ENCODE measurements at regions not wholly inside any gene's neighbourhood (a gene's known extent, or its start where the extent isn't known, plus 50 kb on each side); places are given as distances from the start of the nearest gene placed in this dataset.

DNA sequence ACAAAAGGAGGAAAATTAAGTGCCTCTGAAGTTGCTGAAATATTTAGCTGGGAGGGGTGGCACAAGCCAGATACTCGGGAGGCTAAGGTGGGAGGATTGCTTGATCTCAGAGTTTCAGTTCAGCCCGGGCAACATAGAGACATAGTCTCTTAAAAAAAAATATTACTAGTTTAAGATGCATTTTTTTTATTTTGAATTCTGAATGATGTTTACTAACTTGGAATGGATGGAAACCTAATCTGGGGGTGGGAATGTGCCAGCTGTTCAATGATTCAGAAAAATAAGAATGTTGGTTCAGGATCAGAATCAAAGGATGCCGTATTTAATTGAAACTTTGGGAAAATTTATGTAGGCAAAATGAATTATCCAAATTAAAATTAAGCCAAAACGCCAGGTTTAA is 167.2 kb upstream of the ANK2 start:
- DNase-seq (ENCODE audit: low read depth), result no peak
- H3K4me3 ChIP-seq (ENCODE audit: low read depth, low read length), result no peak overlapping the region

DNA sequence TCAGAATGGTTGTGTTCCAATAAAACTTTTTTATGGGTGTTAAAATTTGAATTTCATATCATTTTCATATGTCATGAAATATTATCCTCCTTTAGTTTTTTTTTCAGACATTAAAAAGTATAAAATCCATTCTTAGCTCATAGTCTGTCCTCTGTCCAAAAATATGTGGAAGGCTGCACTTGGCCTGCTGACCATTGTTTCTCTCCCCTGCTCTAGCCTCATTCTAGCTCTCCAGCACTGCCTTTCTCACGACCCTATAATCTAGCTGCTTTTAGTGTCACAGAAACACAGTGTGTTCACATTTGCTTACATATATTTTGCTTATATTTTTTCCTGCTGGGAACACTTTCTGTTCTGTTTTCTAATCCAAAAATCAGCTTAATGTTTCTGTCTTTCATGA is 165.0 kb upstream of the ANK2 start:
- DNase-seq (ENCODE audit: low read depth), result no peak

DNA sequence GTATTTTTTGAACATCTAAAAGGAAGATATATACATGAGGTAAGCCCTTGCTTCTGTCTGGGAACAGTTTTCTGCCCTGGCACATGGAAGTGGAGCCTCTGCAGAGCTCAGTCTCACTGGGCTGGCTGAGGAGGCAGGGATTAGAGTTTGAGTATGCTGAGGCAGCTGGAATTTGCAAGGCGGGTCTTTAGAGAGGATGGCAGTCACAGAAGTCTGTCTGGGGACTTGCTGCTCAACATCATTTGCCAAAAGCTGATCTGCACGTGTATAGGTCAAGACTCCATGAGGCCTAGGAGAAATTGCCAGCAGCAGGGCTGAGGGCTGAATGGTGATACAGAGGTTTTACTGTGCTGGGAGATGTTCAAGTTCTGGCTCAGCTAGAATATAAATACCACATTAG is 163.6 kb upstream of the ANK2 start:
- H3K4me3 ChIP-seq (ENCODE audit: low read depth, low read length), result no peak overlapping the region

More for the DNA sequence above, 165.0 kb upstream of the ANK2 start:
- H3K4me3 ChIP-seq (ENCODE audit: low read depth, low read length), result no peak overlapping the region

DNA sequence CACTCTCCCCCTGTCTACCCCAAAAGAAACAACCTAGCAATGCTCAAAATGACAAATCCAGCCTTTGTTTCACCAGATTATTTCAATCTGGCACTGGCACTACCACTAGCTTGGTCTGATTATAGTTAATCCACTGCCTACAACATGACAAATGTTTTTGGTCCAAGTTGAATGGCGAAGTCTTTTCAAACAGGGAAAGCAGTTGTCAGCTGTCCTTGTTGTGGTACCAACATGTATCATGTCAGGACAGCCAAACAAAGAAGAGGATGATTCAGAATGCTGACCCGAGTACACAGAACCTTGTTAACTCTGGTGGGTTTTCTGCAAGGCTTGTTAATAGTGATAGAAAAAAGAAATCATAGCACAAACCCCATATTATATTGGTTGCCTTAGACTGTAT is 160.8 kb upstream of the ANK2 start:
- DNase-seq (ENCODE audit: low read depth), result peak; percentile 18
- no peak overlapping the region for H3K4me3 ChIP-seq (ENCODE audit: low read depth, low read length)

More for the DNA sequence above, 163.6 kb upstream of the ANK2 start:
- no peak for DNase-seq (ENCODE audit: low read depth)

DNA sequence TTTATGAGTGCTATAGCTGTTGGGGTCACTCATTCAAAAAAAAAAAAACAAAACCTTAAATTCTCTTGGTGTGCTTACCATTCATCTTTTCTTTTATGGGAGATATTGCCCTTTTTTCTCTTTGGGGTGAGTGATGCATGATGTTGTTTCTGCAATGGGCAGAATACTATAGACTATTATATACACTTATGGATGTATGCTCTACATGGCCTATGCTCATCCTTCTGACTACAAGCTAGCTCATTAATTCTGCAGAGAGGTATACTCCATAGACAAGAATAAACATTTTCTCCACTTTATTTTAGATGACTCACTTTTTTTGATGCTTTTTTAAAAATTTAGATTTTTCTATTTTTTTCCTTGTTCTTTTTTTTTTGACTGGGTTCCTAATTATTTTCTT is 160.3 kb upstream of the ANK2 start:
- no peak for DNase-seq (ENCODE audit: low read depth)
- H3K4me3 ChIP-seq (ENCODE audit: low read depth, low read length), result peak overlapping the region; percentile 7

DNA sequence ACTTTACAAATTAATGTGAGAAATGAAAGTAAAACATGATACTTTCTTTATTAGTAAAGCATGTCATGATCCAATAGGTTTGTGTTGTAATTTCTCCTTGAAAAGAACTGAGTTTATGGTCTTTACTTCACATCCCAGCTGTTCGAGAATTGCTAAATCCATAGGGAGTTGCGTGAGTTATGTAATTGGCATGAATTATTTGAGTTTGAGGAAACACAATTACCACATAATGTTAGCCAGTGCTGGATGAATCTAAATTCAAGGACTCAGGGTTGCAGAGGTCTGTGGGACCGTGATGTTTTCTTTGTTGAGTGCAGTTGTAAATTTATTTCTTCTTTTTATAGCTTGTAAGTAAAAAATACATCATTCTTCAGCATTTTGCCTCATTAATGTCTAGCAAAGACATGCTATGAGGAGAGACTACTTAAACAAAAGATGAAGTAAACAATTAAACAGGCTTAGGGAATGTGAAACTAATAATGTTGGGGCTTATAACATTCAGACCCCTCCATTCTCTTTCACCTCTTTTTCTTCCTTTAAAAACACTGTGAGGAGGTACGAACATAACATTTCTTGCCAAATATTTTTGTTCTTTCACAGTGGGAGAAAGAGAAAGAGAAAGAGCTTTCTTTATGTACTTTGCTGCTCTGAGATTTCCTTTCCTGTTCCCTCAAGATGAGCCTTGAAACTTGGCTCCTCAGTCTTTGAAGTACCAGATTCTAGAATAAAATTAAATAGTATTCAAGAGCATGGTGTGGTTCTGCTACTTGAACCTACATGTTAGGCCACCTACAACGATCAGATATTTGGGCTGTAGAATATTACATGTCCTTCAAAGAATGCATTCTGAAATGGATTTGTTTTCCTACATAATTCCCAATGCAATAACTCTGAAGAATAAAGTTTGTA is 159.6 kb upstream of the ANK2 start:
- H3K4me3 ChIP-seq (ENCODE audit: low read depth, low read length), result peak overlapping the region; percentile 37
- DNase-seq (ENCODE audit: low read depth), result peak; percentile 95

DNA sequence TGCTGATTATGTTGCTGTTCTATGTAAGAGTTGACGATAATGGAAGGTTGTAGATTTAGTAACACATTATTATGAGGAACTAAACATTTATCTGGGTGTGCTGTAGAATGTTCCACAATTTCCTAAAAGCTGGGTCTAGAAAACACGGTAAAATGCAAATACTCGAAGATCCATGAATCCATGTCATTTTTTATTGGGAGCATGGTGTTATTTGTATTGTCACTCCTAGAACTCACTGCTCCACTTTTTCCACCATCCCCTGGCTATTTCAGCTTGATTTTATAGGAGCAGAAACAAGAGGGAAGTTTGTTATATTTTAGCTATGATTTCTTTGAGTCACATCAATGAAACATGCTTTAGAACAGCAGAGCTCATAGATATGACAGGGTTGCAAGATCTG is 155.0 kb upstream of the ANK2 start:
- no peak for DNase-seq (ENCODE audit: low read depth)
- no peak overlapping the region for H3K4me3 ChIP-seq (ENCODE audit: low read depth, low read length)

DNA sequence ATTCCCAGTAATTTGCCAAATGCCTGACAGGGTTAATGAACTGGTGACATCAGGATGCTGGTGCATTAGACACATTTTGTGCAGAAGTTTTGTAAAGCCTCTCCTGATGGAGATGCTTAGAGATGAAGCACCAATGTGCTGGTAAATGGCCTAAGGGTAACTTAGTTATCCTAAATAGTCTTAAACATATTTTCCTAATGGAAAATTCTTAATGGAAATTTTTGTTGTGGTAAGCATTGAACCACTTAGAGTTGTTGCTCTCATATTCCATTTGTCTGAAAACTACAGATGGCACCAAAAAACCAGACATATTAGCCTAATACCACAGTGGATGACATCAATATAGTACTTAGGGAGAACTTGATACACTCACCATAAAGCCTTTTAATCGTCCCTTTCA is 154.5 kb upstream of the ANK2 start:
- DNase-seq (ENCODE audit: low read depth), result no peak
- H3K4me3 ChIP-seq (ENCODE audit: low read depth, low read length), result no peak overlapping the region

DNA sequence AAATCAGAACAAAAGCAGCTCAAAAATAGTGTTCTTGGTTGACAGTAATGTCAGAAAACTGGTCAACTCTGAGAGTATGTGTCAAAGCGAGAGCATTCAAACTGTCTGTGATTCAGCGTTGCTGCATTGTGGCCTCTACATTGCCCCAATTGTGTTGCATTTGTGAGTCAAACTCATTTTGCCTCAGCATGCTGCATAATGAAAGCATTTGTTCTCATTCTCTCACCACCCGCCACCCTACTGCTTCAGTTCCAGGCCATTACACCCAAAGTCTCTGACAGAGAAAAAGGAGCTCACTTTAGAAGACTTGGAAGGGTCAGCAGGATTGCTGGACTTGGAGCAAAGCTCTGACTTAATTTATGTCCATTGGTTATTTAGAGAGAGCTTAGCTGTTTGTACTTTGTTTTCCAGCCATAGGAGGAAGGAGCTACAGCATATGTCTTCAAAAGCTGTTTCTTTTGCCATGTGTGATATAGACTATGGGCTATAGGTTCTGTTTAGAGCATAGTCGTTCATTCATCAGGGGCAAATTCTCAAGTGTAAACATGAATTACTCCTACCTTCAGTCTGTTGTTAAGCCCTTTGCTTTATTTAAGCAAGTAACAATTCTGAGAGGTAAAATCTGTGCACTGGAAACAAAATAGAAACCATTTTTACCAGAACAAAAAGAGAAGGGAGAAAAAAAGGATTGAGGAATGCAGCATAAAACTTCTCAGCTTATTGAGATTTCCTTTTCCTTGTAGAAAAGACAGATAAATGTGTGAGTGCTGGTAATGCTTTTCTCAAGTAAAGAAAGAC is 153.4 kb upstream of the ANK2 start:
- H3K4me3 ChIP-seq (ENCODE audit: low read depth, low read length), result no peak overlapping the region
- DNase-seq (ENCODE audit: low read depth), result no peak

DNA sequence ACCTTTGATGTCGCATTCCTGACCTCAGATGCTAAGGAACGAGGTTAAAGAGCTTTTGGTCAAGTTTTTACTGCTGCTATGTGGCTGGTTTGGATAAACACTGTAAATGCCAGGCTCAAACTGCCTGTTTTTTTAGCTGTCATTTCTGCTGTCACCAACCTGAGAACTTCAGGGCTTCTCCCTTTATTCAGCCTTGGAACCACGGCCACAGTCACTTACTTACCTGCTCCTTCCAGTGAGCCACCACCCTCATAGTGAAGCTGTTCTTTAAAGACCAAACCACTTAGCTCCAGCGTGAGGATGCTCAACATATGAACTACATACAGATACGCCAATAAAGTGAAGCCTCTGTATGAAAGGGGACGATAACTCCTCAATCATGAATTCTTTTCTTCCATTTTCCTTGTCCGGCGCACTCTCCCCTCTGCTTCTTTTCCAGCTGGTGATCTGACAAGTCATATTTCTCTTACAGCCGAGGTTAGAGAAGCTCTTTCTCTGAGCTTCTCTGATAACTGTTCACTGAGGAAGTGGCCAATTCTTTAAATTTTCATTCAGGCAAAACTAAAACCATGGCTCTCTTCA is 152.8 kb upstream of the ANK2 start:
- H3K4me3 ChIP-seq (ENCODE audit: low read depth, low read length), result no peak overlapping the region
- DNase-seq (ENCODE audit: low read depth), result no peak

DNA sequence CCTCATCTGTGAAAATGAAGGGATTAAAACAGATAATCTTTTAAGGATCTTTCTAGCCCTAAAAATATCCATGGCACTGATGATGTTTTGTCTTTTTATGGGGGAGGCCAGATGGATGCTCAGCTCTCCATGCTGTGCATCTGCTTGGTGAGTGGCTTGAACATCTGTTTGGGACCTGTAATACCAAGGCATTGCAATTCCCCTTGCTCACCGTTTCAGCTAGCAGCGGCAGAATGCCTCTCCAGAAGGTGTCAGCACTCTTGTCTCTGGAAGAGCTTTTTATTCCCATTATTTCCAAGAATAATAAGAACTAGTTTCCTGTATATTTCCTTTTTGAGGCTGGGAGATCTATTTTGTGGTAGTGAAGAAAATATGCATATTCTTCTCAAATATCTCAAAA is 151.9 kb upstream of the ANK2 start:
- no peak for DNase-seq (ENCODE audit: low read depth)
- H3K4me3 ChIP-seq (ENCODE audit: low read depth, low read length), result no peak overlapping the region

DNA sequence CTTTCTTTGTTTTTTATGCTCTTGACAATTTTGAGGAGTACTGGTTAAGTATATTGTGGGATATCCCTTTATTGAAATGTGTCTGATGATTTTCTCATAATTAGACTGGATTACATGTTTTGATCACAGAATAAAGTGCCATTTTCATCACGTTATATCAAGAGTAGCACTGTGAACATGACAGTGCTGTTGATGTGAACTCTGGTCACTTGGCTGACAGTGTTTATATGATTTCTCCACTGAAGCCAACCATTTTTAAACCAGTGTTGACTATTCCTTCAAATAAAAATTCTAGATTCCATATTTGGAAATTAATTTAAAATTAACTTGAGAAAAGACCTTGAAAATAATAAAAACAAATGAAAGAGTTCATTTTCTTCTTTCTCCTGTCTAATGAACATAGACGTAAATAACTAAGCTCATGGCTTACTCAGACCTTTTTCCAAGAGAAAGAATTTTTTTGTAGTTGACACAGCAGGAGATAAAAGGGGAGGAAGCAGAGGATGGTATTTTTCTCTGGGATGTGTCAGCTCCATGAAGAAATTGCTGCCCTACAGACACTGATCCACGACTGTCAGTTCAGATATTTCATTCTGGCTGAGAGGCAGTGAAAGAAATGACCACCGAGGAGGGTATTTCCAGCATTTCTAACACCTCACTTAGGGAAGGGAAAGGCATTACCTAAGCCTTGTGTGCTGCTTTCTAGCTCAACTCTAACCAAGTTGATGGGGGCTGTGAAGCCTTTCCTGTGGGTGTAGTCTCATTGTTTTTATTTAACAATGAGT is 150.9 kb upstream of the ANK2 start:
- no peak overlapping the region for H3K4me3 ChIP-seq (ENCODE audit: low read depth, low read length)
- no peak for DNase-seq (ENCODE audit: low read depth)

DNA sequence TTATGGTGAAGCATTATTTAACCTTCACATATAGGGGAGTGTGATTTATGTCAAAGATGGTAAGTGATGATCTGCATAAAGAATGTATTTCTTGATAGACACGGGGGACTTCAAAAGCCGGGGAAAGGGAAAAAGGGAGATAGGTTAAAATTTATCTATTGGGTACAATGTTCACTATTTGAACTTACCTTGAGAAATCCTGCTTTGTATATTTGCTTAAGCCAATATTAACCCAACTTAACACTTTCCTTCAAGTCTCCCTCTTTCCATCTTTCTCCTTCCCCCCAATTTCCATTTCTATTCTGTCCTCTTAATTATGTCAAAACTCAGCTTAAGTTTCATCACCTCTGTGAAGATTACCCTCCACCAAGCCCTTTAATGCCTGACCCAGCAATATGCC is 149.0 kb upstream of the ANK2 start:
- H3K4me3 ChIP-seq (ENCODE audit: low read depth, low read length), result no peak overlapping the region
- no peak for DNase-seq (ENCODE audit: low read depth)

DNA sequence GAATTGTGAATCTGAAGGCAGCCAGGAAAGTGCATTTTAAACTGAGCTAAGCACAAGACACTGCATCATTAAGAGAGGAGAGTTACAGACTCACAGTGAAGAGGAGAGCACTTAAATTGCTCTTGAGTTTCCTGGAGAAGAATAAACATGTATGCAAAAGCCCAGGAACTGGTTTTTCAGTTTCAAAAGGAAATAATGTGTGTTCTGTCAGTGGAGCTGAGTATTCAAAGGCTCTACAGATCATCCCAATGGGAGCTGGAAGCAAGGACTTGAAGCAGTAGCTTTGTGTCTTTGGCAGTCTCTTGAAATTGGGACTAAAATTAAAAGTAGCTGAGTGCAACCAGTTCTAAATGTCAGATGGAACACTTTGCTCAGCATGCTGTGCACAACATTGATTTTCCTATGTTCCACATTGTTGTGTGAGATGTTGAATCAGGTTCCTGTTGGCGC is 147.5 kb upstream of the ANK2 start:
- H3K4me3 ChIP-seq (ENCODE audit: low read depth, low read length), result no peak overlapping the region
- DNase-seq (ENCODE audit: low read depth), result no peak

DNA sequence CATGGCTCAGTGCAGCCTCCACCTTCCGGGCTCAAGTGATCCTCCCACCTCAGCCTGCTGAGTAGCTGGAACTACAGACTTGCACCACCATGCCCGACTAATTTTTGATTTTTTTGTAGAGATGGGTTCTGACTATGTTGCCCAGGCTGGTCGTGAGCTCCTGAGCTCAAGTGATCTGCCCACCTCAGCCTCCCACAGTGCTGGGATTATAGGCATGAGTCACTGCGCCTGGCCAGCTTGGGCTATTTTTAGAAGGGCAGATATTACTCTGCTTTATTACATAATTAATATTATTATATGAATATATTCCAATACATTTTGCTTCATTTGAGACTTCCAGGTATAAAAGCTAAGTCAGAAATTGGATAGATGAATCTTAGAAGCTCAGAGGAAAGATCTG is 143.7 kb upstream of the ANK2 start:
- no peak for DNase-seq (ENCODE audit: low read depth)
- H3K4me3 ChIP-seq (ENCODE audit: low read depth, low read length), result no peak overlapping the region

DNA sequence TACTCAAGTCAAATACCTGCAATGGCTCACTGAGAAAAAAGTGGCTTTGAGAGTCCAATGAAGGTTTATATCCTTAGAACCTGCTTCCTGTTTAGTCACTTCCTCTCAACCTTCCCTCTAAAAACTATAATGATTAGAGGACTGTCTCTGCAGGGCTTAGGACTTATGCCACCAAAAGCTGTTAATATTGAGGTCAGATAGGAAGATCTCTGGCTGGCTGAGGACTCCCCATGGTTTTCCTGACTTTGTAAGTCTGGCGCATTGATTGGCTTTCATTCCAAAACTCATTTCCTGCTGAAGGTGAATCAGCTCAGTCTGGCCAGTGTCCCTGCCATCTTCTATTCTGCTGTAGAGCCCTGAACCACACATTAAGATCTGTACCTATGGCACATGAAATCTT is 140.9 kb upstream of the ANK2 start:
- no peak for DNase-seq (ENCODE audit: low read depth)
- H3K4me3 ChIP-seq (ENCODE audit: low read depth, low read length), result no peak overlapping the region

DNA sequence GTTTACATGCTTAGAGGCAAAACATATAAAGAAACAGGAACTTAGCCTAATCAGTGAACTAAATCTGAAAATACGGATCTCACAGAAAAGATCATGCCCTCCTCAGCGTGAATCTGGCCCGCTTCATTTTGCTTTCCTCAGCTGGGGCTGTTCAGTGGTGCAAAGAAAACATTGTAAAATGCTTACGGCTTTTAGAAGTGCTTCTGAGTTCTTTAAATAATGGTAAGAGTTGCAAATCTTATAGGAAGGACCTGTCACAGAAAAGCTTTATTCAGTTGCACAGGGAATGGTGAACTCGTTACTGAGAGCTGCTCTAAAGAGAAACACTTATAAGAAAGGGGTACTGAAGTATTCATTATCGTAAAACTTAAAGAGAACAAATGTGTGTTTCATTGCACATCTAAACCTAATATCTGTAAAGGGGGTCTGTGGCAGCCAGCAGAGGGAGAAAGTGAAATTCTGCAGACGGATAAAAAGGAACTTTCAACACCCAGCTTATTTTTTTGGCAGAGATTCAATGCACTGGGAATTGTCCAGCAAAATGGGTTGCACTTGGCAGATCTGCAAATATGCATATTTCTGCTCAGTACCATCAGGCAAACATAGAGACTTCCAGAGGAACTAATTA is 139.2 kb upstream of the ANK2 start:
- peak overlapping the region; percentile 21 for H3K4me3 ChIP-seq (ENCODE audit: low read depth, low read length)
- DNase-seq (ENCODE audit: low read depth), result peak; percentile 51

DNA sequence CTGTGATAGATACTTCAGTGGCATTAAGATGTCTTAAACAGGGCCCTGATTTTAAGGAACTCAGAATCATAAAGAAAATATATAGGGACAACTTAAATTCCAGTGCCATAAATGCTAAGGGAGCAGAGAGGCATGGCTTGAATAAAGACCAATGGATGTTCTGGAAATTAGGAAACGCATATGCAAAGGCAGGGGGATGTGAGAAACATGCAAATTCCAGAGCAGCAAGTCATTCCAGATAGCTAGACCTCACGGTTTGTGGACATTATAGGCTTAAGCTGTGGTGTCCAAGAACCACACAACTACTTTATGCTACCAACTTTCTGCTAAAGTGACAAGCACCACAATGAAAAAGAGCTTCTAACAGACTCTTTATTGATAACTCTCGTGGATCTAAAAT is 132.6 kb upstream of the ANK2 start:
- no peak overlapping the region for H3K4me3 ChIP-seq (ENCODE audit: low read depth, low read length)
- DNase-seq (ENCODE audit: low read depth), result peak; percentile 31

DNA sequence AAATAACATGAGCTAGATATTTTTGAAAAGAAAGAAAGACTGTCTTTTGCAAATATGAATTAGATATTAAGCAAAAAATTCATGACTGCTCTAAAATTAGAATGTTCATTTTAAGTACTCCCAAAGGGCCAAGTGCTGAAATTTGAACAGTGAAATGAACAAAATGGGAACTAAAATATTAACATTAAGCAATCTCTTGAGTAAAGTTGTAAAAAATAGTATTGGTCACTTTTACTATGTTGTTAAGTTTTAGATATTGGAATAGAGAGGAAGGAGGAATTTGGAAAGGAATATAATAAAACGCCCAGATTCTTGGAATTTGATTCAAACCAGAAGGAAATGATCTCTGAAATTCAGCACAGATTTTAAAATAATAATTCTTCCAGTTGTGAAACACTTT is 125.9 kb upstream of the ANK2 start:
- DNase-seq (ENCODE audit: low read depth), result no peak
- no peak overlapping the region for H3K4me3 ChIP-seq (ENCODE audit: low read depth, low read length)
